GM18951 (cell line): ENCODE measurements at regions not wholly inside any gene's neighbourhood (a gene's known extent, or its start where the extent isn't known, plus 50 kb on each side); places are given as distances from the start of the nearest gene placed in this dataset.

Experiments
- POLR2A ChIP-seq: IDR thresholded peaks from 4 replicates; pipeline ENCODE4 v1.6.1; 2011; ENCODE audit warnings: mild to moderate bottlenecking; ENCODE audit not compliant: insufficient read length, insufficient read depth; ENCODE audit errors: extremely low read depth
- in situ Hi-C: fragments of 300-500 bp; cut with MboI; formaldehyde crosslinking; loops from one replicate; pipeline ENCODE4 v1.12.0; 2022; ENCODE audit warnings: low sequenced_read_pairs, mixed read lengths, inconsistent platforms; ENCODE audit not compliant: unreplicated experiment

DNA sequence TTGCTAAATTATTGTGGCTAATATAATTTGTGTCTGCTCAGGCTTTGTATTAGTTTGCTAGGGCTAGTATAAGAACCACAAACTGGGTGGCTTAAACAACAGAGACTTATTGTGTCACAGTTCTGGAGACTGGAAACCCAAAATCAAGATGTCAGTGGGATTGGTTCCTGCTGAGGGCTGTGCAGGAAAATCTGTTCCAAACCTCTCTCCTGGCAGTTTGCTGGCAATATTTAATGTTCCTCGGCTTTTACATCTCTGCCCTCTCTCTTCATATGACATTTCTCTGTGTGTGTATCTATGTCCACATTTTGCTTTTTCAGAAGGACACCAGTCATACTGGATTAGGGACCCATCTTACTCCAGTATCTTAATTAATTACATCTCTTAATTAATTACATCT is 498.8 kb upstream of the CD180 start:
- in situ Hi-C loops, result no loop called here

DNA sequence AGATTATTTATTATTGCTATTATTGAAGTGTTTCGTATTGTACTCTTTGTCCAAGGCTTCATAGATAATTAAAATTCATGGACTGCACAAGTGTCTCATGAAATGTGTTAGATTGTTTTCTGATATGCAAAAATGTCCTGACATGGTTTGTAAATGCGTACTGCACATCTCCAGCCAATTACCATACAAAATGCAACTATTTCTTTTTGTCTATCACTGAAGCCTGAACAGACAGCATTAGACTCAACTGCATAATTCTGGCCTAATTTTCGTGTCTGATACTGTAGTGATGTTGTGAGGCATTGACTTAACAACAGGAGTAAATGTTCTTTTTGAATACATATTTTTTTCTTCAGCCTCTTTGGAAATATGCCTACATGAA is 498.2 kb upstream of the CD180 start:
- in situ Hi-C loops, result no loop called here
- TF ChIP-seq POLR2A, result no peak

More for the DNA sequence above, 498.8 kb upstream of the CD180 start:
- no peak for TF ChIP-seq POLR2A

DNA sequence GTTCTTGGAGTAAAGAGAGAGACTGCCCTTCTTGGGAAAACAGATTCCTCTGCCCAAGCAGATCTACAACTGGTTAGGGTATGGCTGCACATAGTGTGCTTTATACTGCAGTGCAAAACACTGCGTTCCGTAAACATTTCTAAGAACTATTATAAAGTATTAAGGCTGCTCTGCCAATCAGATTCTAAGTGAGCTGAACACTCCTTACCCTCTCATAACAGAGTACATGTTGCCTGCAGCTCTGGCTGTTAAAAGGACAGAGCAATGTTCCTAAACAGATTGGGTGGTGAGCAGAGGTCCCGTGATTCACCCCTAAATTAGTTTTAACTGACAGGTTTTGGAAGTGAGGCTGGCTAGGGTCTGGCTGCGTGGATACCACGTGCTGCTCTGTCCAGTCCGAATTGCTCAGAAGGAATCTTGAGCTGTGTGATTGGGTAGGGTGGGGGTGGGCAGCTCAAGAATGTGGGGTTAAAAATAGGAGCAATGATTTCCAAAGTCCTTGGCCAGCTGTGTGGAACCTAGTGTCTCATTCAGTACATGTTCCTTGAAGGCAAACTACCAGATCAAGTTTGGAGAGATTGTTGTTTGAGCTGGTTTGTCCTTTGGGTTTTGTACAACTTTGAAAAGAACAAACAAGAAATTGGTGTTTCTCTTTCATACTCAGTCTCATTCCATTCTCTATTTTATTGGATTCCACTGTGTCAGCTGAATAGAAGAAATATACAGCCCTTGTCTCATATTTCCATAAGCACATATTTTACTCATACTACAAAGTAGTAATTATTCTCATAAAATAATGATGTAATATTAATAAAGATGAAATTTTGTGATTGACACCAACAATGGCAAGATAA is 497.6 kb upstream of the CD180 start:
- TF ChIP-seq POLR2A, result no peak
- in situ Hi-C loops, result no loop called here

DNA sequence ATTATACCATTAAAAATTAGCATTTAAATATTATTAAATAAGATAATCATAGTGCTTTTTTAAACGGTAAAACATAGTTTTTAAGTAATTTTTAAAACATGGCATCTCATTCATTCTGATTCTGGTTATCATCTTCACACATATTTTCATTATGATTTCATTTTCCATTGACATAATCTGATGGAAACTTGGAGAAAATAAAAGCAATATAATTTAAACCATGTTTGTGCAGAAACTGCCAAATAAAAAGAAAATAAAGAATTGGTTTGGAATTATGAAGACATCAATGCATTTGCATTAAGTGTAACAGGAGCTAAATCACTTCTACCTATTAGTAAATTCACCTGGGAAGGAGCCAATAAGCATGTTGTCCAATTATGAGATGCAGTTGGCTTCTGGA is 490.1 kb upstream of the CD180 start:
- TF ChIP-seq POLR2A, result no peak
- in situ Hi-C loops, result no loop called here

DNA sequence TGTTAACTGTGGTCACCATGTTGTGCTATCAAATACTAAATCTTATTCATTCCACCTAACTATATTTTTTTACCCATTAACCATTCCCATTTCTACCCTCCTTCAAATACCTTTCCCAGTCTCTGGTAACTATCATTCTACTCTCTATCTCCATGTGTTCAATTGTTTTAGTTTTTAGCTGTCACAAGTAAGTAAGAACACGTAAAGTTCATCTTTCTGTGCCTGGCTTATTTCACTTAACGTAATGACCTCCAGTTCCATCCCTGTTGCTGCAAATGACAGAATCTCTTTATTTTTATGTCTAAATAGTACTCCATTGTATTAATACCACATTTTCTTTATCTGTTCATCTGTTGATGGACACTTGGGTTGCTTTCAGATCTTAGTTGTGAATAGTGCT is 485.1 kb upstream of the CD180 start:
- in situ Hi-C loops, result no loop called here
- no peak for TF ChIP-seq POLR2A

DNA sequence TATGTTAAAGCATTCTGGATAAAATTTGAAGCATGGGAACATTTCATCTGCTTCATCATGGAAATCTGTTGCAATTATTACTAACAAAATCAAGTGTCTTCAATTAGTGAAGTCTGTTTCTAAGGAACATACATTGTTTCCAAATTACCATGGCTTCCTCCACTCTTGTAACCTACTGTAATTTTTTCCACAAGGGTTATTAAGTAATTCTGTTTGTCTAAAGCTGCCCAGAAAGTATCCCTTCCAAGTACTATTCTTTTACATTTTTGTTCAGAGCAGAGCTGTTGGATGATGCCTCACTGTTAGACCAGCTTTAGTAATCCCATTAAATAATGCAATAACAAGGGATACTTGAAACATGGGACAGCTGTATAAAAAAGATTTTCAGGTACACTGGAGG is 483.5 kb upstream of the CD180 start:
- in situ Hi-C loops, result no loop called here
- no peak for TF ChIP-seq POLR2A

DNA sequence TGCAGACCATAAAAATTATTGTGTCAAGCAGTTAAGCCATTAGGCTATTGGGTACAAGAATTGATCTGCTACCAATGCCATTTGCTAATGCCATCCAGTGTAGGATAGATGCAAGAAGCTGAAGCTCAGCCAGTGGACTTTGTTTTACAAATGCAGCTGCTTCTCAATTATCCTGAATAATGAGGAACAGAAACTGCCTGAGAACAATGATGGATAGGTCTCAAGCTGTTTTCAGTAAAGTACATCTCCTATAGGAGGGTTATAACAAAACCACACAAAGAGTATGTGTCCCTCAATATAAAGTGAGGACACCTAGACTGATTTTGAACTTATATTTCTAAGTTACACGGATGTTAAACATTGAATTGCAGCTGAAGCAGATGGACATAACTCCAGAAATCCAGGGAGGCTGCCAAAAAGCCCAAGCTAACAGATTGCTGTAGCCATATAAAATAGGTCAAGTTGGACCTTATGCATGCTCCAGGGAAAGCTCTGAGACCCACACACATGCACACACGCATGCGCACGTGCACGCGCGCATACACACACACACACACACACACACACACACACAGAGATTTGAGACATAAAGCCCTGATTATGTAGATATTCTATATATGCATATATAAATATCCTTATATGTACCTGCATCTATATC is 482.7 kb upstream of the CD180 start:
- in situ Hi-C loops, result no loop called here
- TF ChIP-seq POLR2A, result no peak

DNA sequence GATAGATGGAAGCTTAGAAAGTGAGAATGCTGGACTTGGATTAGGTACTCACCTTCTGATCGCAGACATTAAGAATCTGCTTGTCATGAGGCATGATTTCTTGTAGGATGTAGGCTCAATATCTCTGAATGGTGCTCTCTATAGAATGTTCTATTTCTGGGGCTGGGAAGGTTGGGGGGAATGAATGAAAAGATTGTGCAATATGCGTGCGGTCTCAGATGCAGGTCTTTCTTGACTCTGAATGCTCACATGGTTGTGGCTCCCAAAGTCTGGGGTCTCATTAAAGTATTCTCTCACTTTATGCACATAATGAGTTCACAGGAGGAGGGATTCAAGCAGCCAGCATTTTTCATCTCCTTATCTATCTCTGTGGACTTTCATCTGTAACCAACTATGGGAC is 482.0 kb upstream of the CD180 start:
- TF ChIP-seq POLR2A, result no peak
- in situ Hi-C loops, result no loop called here

DNA sequence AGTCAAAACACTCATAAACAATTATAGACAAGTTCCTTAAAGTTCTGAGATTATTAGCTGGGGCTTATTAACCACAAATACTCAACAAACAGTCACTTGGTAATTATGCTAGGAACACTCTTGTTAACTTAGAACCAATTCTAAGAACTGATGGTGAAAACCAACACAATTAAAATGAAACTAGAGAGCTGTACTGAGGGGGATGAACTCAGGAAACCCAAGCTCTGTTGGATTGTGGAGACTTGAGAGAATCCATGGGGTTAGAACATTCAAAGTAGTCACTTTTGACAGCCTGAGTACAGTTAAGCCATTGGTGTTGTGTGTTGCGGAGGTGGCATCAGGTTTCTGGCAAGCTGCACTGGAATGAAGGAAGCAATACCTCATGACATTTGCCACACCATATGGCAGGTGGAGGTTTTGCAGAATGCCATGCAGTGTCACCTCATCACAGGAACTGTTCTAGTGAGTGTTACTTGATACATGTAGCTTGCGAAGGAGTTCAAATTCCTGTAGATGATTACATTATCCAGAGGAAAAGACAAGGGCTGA is 480.9 kb upstream of the CD180 start:
- in situ Hi-C loops, result no loop called here

DNA sequence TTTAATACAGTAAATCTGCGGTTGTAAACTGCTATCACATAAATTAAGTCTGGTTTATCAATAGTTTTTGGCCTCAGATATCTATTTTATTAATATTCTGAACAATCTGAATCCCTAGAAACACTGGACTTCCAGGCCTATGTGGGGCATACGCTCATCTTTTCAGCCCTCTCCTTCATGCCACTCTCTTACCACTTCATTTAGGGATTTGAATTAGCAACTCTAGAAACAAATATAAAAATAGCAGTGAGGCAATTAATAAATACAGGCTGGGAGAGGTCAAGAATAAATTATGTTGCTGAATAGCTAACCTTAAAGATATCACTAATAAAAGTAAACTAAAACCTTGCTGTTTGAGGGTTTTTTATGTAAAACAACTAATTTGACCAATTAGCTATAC is 480.3 kb upstream of the CD180 start:
- TF ChIP-seq POLR2A, result no peak
- in situ Hi-C loops, result no loop called here

More for the DNA sequence above, 480.9 kb upstream of the CD180 start:
- TF ChIP-seq POLR2A, result no peak

DNA sequence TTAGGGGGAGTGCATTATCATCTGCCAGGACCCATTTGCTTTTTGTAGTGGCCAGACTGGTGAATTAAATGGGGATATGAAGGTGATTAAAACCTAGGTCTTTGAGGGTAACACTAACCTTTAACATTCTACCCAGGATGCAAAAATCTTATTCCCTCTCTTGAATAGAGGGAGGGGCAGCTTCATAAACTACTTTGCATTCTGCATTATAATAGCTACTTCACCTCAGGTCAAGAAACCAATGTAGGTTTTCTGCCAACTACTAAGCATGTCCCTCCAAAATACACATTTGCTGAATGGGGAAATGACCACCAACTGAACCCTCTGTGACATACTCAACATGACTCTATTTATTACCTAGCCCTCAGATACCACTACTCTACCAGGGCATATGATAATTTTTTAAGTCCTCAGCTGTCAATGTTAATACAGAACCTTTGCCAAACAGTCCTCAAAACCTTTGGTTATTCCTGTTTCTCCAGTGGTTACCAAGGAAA is 477.6 kb upstream of the CD180 start:
- no peak for TF ChIP-seq POLR2A
- in situ Hi-C loops, result no loop called here

DNA sequence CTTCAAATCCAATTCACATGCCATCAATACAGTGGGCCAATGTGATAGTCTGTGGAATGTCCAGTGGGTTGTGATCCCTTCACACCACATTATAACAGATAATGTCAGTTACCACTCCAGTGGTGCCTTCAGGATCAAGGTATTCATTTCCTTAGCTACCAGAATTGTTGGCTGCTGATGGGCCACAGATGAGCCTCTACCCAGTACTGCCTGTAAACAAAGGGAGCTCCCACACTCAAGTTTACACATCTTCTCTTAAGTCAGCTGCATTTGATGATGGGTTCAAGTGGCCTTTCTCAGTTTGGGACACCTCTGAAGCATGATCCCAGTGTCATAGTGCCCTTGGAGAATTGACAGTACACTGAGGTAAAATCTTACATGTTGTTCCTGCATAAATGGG is 477.0 kb upstream of the CD180 start:
- in situ Hi-C loops, result no loop called here
- no peak for TF ChIP-seq POLR2A

DNA sequence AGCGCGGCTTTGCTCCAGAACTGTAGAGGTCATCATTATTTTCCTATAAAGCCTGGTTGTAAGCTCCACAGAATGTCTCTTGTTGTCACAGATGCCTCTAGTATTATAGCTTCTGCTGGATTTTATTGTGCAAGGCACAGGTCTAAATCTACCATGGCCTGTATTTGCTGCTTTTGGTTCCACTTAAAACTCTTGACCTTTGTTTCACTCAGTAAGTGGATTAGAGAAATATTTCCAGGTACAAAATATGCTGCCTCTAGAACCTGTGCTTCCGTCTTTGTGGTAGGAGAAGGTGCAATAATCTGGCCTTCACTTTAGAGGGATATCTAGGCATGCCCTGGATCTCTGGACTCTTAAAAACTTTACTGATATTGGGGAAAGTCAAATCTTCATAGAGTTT is 476.6 kb upstream of the CD180 start:
- no peak for TF ChIP-seq POLR2A
- in situ Hi-C loops, result no loop called here

DNA sequence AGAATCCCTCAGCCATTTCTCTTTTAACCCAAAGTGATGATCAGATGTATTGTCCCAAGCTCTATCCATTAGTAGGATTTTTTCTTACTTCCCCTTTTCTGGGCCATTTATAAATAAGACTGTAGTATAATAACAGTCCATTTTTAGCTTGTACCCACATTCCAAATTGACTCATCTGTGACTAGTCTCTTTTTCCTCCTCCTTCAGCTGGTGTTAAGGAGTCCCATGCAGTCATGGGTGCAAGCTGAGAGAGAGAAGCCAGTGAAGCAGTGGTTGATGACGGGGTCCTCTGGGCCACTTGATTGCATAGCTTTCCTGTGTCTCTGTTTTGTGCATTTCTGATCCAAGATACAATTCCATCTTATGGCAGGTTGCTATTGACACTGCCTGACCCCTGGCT is 476.0 kb upstream of the CD180 start:
- no peak for TF ChIP-seq POLR2A
- in situ Hi-C loops, result no loop called here

DNA sequence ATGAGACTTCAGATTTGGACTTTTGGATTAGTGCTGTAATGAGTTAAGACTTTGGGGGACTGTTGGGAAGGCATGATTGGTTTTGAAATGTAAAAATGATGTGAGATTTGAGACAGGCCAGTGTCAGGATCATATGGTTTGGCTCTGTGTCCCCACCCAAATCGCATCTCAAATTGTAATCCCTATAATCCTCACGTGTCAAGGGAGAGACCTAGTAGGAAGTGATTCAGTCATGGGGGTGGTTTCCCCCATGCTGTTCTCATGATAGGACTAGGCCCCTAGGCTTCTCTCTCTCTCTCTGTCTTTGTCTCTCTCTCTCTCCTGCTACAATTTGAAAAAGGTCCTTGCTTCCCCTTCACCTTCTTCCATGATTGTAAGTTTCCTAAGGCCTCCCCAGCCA is 473.3 kb upstream of the CD180 start:
- no peak for TF ChIP-seq POLR2A
- in situ Hi-C loops, result no loop called here
